GM10266 (cell line): ENCODE measurements at regions not wholly inside any gene's neighbourhood (a gene's known extent, or its start where the extent isn't known, plus 50 kb on each side); places are given as distances from the start of the nearest gene placed in this dataset.

Experiments used
- DNase-seq: peaks from one replicate; pipeline ENCODE4 v3.0.0; 2012; ENCODE audit errors: extremely low spot score
- TF ChIP-seq, protein P1 (sequence below): IDR thresholded peaks from 2 replicates; pipeline ENCODE4 v1.5.1; 2012; ENCODE audit warnings: mild to moderate bottlenecking, low read depth; ENCODE audit not compliant: control insufficient read depth, insufficient read depth; ENCODE audit errors: missing control alignments

DNA sequence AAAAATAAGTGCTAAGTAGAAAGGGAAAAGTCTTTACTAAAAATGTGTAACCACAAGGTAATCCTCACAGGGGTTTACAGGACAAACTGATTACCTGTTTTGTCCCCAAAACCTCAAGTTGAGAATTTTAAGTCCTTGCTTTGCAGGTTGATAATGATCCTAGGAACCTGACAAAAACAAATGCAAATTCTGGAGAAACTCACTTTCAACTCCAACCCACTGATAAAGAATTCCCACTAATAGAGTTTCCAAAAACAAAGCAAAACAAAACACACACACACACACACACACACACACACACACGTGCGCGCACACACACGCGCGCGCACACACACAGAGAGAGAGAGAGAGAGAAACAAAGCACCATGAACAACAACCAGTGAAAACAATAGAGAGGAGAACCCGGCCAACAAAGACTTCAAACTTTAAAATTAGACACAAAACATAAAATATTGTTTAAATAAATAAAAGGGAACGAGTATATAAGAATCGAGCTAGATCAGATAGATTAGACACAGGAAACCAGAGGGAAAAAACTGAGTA, 187.0 kb upstream of the FOXN3 start:
- TF ChIP-seq, protein P1, sequence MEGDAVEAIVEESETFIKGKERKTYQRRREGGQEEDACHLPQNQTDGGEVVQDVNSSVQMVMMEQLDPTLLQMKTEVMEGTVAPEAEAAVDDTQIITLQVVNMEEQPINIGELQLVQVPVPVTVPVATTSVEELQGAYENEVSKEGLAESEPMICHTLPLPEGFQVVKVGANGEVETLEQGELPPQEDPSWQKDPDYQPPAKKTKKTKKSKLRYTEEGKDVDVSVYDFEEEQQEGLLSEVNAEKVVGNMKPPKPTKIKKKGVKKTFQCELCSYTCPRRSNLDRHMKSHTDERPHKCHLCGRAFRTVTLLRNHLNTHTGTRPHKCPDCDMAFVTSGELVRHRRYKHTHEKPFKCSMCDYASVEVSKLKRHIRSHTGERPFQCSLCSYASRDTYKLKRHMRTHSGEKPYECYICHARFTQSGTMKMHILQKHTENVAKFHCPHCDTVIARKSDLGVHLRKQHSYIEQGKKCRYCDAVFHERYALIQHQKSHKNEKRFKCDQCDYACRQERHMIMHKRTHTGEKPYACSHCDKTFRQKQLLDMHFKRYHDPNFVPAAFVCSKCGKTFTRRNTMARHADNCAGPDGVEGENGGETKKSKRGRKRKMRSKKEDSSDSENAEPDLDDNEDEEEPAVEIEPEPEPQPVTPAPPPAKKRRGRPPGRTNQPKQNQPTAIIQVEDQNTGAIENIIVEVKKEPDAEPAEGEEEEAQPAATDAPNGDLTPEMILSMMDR: no peak
- DNase-seq: no peak

DNA sequence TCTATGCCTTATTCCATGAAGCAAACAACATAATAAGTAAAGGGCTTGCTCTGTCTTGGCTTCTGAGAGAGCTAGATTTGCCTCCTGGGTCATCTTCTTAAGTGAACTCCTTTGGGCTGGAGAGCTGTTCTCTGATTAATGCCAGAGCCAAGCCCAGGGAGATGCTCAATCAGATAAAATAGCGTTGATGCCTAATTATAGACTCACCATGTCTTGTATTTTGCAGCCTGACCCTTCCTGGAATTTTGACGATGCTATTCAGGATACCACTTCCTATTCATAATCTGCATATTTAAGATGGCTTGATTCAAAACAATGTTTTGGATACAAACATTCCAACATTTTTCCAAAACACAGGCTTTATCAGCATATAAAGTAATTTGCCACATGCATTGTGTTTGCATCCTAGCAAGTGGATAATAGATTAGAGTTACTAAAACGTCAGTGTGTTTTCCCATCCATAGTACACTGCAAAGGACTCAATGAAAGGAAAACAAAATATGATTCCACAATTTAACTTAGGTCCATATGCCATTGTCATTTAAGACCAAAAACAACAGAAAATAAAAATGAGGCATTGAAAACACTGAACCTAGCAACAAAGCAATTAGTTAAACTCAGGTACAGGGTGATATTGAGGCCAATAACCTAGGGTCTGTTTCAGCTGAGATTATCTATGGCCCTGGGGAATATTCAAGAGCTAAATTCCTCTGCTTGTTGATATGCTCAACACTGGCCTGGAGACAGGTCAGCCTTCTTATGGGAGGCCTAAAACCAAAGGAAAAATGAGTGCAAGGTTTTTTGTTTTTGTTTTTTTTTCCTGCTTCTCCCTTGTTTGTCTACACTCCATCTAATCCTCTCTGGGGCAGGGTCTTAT, 184.2 kb upstream of the FOXN3 start:
- no peak for DNase-seq
- TF ChIP-seq, protein P1: no peak

DNA sequence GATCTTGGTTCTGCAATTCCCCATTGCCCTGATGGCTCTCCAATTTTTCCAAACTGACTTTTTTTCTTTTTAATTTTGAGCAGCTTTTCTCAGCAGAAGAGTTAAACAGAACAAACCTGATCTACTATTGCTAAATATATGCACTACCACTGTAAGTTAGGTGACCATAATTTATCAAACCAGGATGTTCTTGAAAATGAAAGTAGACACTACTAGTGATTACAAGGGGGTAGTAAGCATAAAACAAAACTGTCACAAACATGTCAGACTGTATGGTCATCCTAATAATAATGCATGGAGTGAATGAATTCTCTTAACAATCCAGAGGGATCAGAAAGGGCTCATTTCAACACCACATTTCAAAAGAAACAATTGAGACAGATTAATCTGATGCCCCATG, 183.0 kb upstream of the FOXN3 start:
- no peak for DNase-seq
- TF ChIP-seq, protein P1: no peak

DNA sequence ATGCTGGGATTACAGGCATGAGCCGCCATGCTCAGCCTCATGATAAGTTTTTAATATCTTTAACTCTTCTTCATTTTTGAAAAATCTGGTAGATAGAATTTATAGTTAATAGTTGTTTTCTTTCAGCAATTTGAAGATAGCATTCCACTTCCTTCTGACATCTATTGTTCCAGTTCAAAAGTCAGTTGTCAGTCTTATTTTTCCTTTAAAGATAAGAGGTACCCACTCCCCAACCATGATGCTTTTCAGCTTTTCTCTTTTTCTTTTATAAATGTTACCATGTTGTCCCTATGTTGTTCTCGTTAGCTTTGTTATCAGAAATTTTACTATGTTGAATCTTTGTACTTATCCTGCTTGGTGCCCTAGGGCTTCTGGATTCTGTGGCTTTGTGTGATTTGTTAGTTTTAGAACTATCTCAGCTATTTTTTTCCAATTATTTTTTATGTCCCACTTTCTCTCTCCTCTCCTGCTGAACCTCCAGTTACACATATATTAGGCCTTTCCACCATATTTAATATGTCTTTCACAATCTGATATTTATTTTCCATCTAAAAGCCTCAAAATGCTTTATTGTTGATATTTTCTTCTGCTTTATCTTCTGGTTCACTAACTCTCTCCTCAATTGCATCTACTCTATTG, 181.6 kb upstream of the FOXN3 start:
- TF ChIP-seq, protein P1: no peak
- DNase-seq: no peak

DNA sequence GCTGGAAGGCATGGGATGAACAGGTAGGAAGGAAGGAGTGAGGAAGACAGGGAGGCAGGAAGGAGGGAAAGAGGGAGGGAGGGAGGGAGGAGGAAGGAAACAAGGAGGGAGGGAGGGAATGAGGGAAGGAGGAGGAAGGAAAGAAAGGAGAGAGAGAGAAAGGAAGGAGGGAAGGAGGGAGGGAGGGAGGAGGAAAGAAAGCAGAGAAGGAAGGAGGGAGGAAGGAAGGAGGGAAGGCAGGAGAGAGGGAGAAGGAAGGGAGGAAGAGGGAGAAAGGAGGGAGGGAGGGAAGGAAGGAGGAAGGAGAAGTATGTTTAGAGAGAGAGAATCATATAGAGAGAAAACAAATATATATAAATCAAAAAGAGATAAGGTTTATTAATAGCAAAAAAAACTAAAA, 175.9 kb upstream of the FOXN3 start:
- TF ChIP-seq, protein P1: no peak
- no peak for DNase-seq

DNA sequence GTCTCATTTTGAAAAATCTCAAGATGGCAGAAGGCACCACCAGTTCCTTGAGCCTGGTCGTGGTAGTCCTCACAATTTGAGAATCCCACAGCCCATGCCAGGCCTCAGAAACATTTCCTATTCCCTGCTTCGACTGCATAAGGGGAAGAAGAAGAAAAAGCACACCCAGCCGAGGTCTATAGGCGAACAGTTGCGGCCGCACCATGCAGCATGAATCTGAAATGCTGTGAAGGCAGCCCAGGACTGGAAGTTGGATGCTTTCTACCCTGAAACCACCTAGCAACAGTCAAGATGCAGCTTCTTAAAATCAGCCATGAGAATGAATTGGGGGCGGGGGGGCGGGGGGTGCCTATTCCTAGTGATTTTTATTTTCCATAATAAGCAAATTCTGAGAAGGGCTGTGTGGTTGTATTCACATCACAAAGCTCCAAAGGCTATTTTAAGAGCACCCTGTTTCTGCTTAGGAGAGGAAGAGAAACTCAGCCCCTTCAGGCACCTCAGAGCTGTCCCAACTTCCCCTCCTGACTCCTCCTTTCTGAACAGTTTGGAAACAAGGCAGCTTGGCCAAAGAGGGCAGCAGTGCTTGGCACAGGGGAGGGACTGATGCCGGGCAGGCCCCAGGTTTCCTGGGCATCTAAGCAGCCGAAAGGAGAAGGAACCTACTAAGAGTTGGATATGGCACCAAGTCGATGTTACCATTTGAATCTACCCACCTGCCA, 172.5 kb upstream of the FOXN3 start:
- TF ChIP-seq, protein P1: no peak
- DNase-seq: no peak
